GM12878 (cell line): ENCODE measurements at regions not wholly inside any gene's neighbourhood (a gene's known extent, or its start where the extent isn't known, plus 50 kb on each side); places are given as distances from the start of the nearest gene placed in this dataset.

Experiments
- JUNB ChIP-seq: IDR thresholded peaks from 2 replicates; pipeline ENCODE4 v1.6.1; 2016; ENCODE audit warnings: antibody characterized with exemption, mild to moderate bottlenecking
- POLR2A ChIP-seq: IDR thresholded peaks from 2 replicates; pipeline ENCODE4 v1.6.1; 2011; ENCODE audit warnings: low read depth, mild to moderate bottlenecking, low read length
- SMC3 ChIP-seq: IDR thresholded peaks from 2 replicates; pipeline ENCODE4 v1.6.1; 2011; ENCODE audit warnings: low read length, improper control_type of control experiment, borderline replicate concordance
- TF ChIP-seq, protein P1 (sequence below): fragments of 450-650 bp; formaldehyde crosslinking; IDR thresholded peaks from 2 replicates; pipeline ENCODE4 v1.5.0; 2022; ENCODE audit warnings: mild to moderate bottlenecking, missing genetic modification characterization

DNA sequence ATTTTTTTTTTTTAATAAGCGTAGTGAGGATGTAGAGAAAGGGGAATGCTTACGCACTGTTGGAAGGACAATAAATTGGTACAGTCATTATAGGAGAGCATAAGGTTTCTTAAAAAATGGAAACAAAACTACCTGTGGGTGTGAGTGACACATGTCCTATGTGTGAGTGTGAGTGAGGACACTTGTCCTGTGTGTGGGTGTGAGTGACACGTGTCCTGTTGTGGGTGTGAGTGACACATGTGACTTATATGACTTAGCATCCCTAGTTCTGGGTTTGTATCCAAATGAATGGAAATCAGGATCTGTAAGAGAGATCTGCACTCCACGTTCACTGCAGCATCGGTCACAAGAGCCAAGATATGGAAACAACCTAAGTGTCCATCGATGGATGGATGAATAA is 91.8 kb downstream of the CBLN2 start:
- TF ChIP-seq POLR2A = no peak
- TF ChIP-seq SMC3 = no peak
- TF ChIP-seq, protein P1, sequence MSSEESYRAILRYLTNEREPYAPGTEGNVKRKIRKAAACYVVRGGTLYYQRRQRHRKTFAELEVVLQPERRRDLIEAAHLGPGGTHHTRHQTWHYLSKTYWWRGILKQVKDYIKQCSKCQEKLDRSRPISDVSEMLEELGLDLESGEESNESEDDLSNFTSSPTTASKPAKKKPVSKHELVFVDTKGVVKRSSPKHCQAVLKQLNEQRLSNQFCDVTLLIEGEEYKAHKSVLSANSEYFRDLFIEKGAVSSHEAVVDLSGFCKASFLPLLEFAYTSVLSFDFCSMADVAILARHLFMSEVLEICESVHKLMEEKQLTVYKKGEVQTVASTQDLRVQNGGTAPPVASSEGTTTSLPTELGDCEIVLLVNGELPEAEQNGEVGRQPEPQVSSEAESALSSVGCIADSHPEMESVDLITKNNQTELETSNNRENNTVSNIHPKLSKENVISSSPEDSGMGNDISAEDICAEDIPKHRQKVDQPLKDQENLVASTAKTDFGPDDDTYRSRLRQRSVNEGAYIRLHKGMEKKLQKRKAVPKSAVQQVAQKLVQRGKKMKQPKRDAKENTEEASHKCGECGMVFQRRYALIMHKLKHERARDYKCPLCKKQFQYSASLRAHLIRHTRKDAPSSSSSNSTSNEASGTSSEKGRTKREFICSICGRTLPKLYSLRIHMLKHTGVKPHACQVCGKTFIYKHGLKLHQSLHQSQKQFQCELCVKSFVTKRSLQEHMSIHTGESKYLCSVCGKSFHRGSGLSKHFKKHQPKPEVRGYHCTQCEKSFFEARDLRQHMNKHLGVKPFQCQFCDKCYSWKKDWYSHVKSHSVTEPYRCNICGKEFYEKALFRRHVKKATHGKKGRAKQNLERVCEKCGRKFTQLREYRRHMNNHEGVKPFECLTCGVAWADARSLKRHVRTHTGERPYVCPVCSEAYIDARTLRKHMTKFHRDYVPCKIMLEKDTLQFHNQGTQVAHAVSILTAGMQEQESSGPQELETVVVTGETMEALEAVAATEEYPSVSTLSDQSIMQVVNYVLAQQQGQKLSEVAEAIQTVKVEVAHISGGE (CRISPR knock-in tag) = no peak
- TF ChIP-seq JUNB = no peak
